Stimulated activated CD8-positive, alpha-beta memory T cell treated with anti-CD3 and anti-CD28 coated beads, Interleukin-7, amount 100 ng/mL, for 1 hour (primary cell): ENCODE measurements at regions not wholly inside any gene's neighbourhood (a gene's known extent, or its start where the extent isn't known, plus 50 kb on each side); places are given as distances from the start of the nearest gene placed in this dataset.
A peak's percentile ranks its signal among the peaks of the same experiment; 100 is the strongest.

ENCODE experiments used
- DNase-seq, 2 donors: peaks; one replicate each; pipeline ENCODE4 v3.0.0-alpha.2; 2020; ENCODE audit warnings: low read depth in 2 of 2

GRCh38 chr2:144333143-144333555 lies 186.8 kb downstream of the ZEB2 start:
- DNase-seq: no peak

DNA sequence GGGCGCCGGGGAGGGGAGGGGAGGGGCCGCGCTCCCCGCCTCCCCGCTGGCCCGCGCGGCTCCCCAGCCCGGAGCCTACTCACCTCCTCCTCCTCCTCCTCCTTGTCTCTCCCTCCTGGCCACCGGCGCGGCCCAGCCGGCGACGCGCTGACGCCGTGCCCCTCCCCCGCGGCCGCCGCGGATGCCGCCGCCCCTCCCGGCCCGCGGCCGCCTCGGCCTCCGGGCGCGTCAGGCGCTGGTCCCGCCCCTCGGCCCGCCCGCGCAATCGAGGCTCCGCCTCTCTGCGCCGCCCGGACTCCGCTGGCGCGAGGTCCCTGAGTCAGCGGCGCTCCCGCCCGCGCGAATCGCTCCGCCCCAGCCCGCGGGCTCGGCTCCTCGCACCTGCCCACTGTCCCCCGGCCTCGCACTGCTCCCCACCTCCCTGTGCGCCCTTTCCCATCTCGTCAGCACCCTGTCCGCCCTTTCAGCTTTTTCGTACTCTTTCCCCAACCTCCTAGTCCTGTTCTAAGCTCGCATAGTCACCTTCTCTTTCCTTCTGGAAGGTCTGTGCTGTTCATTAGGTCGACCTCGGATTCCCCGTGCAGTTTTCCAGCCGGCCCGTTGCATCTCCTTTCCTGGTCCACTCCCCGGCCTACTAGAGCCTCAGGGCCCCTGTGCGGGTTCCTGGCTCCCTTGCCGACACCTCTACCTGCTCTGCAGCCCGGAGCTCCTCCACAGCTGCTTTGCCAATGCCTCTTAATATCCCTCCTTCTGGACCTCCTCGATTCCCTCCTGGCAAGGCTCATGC lies 187.4 kb downstream of the ZEB2 start:
- DNase-seq: peak; percentile 73 to 78

DNA sequence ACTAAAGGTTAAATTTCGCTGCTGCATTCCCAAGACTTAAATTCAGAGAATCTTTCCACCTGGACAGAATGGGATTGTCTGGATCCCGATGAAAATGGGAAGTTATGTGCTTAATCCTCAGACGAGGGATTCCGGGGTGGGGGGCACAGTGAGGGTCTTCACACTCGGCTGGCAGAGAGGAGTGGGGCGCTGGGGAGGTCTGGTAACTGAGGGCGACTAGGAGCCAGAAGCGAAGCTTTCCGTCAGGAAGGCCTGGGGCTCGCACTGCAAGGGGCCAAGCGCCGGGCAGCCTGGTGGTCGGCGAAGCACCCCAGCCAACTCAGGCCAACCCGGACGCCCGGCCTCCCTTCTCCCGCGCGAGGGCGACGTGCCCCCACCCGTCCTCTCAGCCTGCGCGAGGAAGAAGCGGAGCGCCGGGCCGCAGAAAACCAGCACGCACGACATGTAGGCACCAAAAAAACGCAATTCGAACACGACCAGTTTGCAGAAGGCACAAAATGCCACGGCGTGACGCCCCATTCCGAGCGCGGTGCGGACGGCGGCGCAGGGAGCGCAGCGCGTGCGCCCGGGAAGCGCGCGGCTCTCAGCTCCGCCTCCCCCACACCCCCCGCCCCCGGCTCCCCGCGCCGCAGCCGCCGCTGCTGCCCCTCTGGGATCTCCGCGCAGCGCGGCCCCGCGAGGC lies 188.1 kb downstream of the ZEB2 start:
- peak in 1 of 2 donors; percentile 46 for DNase-seq

- DNase-seq: no peak
Observed at GRCh38 chr2:144330951-144331673, 188.8 kb downstream of the ZEB2 start.

DNA sequence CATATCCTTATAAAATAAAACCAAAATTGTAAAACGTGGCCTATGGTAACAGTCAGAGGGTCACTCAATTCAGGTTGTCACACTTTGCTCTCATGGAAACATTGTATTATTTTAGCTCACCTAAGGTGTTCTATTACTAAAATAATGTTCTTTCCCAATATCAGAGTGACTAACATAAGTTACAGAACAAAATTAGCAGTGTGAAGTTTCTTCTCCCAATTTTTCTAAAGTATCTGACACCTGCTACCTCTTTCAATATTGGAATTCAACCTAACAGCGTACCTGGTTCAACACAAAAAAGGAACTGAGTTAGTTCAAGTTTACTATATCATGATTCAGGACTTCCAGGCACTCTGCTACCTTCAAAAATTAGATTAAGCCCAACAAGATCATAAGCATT lies 190.4 kb downstream of the ZEB2 start:
- no peak for DNase-seq

DNA sequence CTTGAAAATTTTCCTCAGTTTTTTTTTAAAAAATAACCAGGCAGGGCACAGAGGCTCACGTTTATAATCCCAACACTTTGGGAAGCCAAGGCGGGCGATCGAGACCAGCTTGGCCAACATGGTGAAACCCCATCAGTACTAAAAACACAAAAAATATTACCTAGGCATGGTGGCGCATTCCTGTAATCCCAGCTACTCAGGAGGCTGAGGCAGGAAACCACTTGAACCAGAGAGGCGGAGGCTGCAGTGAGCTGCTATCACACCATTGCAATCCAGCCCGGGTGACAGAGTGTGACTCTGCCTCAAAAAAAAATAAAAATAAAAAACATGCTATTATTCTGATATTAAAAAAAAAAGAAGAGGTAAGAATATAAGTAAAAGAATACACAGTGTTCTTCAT lies 191.0 kb downstream of the ZEB2 start:
- DNase-seq: no peak

DNA sequence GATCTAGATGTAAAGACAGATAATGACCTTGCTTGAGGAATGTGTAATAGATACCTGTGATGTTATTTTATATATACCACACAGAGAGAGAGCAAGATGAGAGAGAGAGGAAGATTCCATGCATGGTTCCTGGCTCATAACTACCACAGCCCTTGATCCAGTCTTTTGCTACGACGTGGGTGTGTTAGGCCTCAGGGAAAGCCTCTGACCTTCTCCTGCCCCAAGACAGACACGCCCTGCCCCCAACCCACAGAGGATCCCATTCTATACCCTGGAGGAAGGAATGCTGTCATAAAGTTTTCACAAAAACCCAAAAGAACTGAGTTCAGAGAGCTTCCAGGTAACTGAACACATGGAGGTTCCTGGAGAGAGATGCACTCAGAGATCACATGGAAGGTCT lies 193.1 kb downstream of the ZEB2 start:
- DNase-seq: no peak

DNA sequence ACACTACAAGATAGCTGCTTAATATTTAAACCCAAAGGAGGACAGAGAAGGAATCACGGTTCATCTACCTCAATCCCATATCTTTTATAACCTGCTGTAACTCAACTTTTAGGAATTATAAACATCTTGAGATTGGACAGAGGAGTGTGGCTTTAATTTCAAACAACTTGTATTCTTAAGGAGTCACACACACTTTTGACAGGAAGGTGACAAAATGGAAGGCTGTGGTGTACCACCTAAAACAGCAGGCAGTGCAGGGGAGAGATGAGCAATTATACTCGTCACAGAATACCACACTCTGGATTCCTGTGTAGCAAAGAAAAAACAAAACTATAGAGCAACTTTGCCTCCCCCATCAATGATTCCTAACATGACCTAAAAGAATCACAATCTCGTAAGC lies 194.8 kb downstream of the ZEB2 start:
- DNase-seq: no peak

DNA sequence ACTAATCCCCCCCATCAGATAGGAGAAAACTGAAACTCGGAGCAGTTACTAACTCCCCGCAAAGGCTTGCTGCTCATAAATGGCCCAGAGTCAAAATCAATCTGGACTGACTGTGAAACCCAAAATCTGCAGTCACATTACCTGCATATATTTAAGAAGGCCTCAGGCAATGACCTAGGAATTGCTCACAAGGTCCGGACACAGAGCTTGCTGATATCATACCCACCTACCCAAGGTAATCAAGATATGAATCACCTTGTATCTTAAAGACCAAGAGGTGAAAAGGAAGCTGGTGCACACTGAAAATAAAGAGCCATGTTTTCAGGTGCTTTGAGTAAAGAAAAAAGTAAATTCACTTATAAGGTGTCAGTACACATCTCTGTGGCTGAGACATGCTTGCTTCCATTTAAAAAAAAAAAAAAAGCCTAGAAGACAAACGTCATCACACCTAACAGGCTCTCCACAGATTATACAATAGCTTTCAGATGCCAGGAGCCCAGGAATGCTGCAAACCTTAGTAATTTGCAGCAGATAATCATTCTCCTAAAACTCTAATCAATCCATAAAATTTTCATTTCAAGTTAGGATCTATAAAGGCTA lies 195.4 kb downstream of the ZEB2 start:
- DNase-seq: no peak

- no peak for DNase-seq
Observed at GRCh38 chr2:144323946-144324345, 196.0 kb downstream of the ZEB2 start.

- no peak for DNase-seq
Observed at GRCh38 chr2:144322379-144322778, 197.5 kb downstream of the ZEB2 start.

DNA sequence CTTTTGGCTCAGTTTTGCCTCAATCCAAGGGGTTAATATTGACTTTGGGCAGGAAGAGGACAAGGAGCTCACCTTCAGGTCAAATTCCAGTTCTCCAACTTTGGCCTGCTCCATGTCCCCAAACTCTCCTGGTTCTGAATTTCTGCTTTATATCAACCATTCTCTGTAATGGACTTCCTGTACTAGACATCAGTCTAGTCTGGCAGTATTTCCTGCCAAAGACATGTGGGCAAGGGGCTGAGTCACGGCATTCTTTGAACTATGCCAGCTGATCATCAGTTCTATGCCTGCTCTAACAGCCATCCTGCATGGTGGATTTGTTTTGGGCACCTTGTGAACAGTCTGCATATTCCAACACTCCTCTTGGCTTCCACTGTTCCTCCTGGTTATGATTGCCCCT lies 199.4 kb downstream of the ZEB2 start:
- DNase-seq: peak; percentile 22 to 30

GRCh38 chr2:144317071-144317738 lies 202.7 kb downstream of the ZEB2 start:
- DNase-seq: no peak

- no peak for DNase-seq
Observed at GRCh38 chr2:144310889-144311608, 208.9 kb downstream of the ZEB2 start.

DNA sequence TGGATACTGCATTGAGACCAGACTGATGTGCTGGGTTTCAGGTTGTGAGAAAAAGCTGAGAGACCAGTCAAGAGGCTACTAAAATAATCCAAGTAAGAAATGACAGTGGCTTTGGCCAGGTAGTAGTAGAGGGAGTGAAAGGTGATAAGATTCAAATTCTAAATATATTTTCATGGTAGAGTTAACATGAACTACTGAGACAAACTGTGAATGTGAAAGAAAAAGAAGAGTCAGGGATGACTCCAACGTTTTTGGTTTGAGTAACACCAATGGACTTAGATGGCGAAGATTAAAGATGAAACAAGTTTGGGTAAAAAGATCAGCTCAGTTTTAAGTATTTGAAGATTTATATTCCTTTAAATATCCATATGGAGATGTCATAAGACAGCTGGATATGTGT lies 209.4 kb downstream of the ZEB2 start:
- no peak for DNase-seq

GRCh38 chr2:144307711-144308110 lies 212.2 kb downstream of the ZEB2 start:
- no peak for DNase-seq

GRCh38 chr2:144304202-144304601 lies 215.7 kb downstream of the ZEB2 start:
- no peak for DNase-seq

DNA sequence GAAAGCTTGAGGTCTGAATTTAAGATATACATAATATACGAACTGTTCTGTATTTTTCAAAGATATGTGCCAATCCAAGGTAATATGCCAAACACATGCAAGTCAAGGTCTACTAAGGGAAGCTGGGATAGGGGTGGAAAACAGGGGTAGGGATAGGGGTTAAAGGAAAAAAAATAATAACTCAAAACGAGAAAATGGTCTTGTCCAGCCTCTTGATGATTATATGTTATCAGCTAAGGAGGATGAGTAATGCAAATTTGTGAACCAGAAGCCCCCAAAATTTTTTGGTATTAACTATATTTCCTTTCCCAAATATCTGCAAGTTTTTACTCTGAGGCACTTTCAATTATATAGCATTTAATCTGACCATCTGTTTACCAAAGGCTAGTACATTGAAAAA lies 219.3 kb downstream of the ZEB2 start:
- no peak for DNase-seq

DNA sequence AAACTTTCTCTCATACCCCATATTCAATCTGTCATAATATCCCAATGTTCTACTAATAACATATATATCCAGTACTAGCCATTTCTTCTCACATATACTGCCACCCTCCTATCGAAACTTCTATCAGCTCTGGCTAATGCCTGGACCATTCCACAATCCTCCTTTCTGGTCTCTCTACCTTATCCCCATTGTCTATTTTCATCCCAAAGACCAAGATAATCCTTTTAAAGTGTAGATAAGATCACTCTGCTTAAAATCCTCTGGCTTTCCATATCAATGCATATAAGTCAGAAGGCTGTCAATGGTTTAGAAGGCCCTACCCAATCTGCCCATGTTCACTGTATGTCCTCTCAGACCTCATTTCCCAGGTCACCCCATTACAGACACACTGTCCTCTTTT lies 229.6 kb downstream of the ZEB2 start:
- DNase-seq: no peak

- DNase-seq: no peak
Observed at GRCh38 chr2:144288438-144288837, 231.5 kb downstream of the ZEB2 start.

DNA sequence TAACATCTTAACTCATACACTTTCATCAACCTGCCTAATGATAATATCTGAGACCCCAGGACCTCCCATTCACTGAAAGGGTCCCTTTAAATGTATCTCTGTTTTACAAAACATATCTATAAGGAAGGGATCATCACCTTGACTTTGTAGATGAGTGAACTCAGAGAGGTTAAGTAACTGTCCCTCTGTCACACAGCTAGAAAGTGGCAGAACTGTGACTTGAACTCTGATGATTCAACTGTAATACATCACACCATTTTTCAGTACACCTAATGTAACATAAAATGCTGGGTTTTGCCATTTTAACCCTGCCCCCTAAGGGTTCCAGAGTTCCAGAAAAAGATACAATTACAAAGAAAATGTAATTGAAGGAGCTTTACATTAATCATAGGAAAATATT lies 234.6 kb downstream of the ZEB2 start:
- DNase-seq: no peak
